HG02973 (cell line): ENCODE measurements at regions not wholly inside any gene's neighbourhood (a gene's known extent, or its start where the extent isn't known, plus 50 kb on each side); places are given as distances from the start of the nearest gene placed in this dataset.

Experiments
- ATAC-seq: cut with Tn5 transposase; IDR thresholded peaks from one replicate; pipeline ENCODE4 v1.9.1; 2021; ENCODE audit warnings: moderate library complexity; ENCODE audit not compliant: unreplicated experiment

DNA sequence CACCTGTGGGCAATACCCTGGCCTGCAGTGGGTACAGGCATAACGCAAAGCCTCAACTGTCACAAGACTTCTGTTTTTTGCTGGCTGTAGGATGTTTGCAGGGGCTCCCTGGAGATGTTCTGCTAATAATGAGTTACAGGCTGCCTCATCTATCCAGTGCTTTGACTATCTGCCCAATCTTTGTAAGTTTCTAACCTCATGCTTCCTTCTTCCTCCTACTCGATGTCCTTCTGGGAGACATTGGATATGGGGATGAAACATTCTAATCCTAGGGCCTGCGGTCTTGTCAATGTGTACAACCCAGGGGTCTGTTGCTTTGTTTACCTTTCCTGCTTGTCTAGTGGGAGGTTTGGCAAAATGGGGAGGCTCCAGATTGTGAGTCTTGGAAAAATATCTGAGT, 136.8 kb upstream of the TCF21 start:
- no peak for ATAC-seq

DNA sequence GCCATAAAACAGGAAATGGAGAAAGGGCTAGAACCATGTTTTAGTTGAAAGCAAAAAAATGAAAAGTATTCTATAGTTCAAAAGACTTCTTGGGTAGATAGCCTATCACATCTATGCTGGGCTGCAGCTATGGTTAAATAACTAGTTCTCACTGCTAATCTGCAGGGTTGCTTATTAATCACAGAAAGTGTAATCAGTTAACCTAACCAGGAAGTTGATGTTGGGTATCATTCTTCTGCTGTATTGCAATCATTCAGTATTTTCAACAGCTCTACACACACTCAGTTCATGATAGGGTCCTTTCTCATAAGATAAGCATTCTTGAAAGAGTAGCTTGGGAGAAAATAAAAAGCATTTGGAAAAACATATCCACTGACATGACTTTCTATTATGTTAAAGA, 135.2 kb upstream of the TCF21 start:
- no peak for ATAC-seq

DNA sequence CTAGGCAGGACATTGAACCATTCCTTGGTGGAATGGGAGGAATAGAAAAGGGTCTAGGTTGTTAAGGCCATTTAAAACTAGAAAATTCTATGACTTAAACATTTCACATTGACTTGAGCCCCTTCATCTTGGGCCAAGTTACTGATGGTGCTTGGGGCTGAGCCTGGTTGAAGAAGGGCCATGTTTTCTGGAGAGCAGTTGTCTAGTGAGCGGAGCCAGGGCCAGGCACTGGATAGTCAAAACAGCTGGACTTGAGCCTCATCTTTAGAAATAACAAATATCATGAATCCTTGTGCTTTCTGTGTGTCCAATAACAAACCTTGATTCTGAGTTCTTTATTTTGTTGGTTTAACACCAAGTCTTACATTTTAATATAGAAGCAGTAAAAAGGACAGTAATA, 134.6 kb upstream of the TCF21 start:
- no peak for ATAC-seq

DNA sequence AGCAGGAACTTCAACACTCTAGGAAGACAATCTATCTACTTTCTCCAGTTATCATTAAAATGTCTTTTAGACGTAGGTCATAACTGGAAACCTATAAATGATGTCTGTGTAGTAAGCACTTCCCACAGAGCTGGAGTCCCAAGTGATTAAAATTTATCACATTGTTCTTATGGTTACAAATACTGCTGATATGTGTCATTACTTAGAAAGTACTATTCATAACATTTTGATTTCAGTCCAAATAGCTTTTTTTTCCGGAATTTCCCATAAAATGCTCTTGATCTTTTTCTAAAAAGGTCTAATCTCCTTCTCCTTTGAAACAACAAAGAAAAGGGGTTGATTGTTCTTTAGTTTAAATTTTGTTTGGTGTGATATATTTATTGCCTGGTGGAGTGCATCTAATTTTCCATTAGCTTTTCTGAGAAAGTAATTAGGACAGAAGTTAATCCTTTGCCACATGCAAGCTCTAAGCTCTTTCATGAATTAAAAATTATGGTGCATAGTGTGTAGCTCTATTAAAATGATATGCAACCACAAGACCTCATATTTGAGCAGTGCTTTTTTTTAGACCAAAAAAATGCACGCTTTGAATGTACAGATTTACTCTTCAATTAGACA, 132.7 kb upstream of the TCF21 start:
- no peak for ATAC-seq

DNA sequence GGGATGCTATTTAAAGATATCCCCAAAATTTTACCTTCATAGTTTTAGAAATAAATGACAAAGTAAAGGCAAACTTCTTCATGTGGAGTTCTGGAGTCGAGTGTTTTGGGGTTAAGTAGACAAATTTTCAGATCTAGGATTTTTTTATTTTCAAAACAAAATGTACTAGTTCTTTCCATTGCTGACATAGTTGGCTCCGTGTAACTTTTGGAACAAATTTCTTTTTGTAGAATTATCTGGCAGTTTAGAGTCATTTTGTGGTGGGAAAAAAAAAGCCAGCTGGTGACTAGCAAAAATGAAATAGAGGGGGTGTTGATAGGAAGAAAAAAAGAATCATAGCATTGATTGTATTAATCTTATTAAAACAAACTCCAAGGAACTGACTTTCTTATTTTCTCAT, 131.6 kb upstream of the TCF21 start:
- no peak for ATAC-seq

DNA sequence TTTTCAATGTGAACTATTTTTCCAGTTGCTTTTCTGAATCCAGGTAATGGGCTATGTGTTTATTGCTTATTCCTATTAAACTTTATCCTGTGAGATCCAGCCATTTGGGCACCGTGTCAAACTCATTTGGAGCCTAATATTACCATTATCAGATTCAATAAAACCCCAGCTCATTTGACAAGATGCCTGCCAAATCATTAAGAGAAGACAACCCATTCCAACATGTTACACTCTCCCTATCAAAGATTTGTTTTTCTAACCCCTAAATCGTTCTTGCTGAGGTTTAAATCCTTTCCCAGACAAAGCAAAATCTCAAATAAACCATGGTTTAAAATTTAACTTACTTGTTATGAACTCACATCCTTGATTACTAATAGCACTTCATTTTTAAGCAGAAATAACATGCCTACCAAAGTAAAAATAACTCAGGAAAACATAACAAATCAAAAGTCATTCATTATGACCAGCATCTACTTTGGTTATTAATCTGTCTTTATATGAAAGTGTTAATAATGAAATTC, 130.0 kb upstream of the TCF21 start:
- ATAC-seq, result no peak

DNA sequence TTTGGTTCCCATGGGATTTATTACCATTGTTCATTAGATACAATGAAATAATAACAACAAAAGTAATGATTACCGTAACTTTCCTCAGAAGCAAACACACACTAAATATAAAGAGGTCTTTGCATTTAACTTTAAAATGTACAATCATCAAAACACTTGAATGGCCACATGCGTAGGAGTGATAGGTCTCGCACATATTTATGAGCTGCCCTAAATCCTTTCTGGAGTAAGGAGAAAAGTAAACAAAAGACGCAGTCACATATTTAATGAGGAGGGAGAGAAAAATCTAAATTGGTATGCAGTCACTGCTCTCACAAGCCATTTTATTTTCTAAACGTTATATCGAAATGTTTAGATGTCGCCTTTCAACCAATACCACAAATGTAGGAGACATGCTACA, 129.4 kb upstream of the TCF21 start:
- ATAC-seq, result no peak

DNA sequence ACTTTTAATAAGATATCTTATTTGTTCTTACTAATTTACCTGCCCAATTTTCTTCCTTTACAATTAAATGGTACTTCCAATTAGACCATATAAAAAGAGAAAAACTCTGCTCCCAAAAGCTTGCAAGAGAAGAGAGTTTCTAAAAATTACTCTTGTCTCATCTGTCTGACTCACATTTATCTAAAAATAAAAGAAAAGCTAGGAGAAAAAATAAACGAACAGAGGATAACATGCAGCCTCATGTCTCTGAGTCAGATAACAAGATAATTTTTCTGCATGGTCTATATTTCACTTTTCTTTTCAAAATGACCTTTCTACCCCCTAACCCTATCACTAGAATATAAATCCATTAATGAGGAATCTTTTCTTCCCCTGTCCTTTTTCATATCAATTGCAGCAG, 127.2 kb upstream of the TCF21 start:
- no peak for ATAC-seq

DNA sequence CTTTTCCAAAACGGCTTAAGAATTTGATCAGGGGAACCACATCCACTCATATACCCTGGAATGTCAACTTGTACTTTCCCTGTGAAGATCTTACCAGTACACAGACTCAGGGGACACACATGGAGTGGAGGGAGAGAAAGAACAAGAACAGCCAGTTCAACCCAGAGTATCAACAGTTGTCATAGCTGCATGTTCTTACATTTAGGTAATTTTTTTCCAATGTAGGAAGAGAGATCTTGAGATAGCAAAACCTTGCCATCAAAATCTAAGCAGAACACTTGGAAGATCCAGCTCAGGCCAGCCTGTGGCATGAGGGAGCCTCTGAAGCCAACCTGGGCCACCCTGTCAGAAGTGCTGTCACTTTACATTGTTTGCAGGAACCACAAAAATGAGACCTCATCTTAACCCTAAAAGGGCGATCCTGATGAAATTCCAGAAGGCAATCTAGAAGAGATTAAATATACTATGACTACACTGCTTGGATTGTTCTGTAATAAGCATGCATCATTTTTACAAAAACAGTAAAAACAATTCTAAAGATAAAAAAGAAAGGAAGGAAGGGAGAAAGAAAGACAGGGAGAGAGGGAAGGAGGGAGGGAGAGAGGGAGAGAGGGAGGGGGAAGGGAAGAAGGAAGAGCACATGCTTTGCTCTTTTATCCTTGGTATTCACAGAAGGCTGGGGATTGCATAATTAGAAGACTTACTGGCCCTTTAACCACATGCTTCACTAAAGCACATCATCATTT, 124.7 kb upstream of the TCF21 start:
- no peak for ATAC-seq

DNA sequence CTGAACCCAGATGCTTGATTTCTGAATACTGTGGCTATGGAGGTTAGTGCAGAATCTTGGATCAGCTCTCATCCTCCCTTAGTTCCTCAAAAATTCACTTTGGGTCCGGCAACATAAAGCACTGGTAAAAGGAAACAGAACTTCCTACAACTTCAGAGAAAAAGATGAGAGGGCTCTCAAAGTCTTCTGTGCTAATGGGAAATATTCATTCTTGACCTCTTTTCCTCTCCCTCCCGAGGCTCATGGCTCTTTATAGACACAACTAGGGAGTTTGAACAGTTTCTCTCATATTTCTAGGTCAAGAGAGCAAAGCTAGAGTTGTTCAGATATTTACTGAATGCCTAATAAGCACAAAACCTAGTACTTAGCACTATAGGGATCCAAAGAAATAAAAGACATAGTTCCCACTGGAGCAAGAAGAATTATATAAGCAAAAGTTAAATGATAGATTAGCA, 124.1 kb upstream of the TCF21 start:
- no peak for ATAC-seq

DNA sequence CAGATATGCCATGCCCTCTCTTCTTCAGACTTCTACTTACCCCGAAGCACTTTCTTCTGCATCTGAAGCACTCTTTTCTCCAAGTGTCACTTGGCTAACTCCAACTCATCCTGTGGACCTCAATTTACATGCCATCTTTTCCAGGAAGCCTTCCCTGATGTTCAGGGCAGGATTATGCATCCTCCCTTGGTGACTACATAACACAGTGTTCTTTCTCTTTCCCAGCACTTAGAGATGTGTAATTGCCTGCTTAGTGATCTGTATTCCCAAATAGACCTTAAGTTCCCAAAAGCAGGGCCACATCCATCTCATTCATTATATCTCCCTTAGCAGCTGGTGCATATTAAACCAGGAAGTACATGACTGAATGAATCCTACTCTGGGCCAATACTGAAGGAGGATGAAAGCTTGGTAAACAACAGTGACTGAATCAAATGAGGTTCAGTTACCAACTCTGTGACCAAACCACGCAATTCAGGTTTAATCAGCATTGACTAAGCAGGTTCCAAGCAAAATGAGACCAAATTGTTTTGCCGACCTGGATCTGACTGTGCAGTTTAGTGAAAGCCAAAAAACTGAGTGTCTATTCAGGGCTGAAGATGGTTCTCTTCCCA, 121.4 kb upstream of the TCF21 start:
- ATAC-seq, result no peak

DNA sequence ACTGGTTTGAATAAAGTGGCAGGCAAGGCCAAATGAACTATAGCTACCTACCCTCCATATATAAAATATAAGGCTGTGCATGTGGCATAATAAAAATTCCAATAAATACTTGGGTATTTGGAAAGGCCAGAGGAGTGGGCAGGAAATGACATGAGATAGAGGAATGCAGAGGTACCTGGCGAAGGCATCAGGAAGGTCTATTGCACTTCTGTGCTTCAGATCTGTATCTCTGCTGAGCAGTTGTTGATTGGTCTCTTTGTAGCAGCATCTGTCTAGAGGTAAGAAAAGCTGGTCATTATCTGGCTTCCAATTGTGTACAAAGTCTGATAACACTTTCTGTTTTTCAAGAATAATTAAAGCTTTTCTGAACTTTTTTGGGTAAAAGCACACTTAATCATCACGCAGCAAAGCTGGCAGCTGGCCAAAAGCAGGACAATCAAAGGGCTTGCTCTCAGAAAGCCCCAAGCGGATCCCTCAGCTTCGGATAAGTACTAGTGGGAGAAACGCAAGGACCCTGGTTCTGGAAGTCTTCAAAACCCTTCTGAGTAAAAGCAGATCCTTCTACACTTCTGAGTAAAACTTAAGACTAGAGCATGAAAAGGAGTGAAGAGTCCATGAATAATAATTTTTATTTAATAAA, 120.1 kb upstream of the TCF21 start:
- ATAC-seq, result no peak

DNA sequence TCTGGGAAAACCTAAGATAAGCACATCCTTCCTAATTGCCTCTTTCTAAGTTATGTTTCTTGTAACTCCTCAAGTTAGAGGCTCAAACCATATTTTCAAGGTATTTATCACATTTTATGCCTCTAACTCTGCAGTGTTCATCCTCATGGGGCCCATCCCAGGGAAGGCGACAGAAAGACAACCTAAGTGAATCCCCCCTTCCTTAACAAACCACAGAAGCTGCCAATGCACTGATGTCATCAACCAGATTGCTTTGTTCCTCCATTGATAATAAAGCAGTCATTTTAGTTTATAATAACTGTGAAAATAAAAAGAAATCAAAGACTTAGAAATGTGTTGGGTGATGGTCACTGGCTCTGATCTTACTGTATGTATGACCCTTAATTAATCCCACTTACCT, 119.5 kb upstream of the TCF21 start:
- ATAC-seq, result no peak

DNA sequence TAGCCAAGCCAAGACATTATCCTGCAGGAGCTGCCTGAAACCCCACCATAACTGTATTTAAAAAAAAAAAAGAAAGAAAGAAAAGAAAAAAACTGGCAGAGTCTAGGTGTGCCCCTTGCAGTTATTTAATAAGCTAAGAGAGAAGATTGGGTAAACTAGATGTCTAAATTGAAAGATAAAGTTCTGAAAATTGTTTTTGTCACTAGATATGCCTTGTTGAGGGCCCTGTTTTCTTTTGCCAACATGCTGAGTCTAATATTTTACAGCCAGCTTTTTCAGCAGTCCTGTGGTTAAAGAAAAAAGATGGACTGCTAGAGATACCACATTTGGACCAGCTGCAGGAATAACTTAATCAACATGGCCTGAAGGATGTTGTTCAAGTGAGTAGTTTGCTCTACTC, 116.3 kb upstream of the TCF21 start:
- no peak for ATAC-seq

DNA sequence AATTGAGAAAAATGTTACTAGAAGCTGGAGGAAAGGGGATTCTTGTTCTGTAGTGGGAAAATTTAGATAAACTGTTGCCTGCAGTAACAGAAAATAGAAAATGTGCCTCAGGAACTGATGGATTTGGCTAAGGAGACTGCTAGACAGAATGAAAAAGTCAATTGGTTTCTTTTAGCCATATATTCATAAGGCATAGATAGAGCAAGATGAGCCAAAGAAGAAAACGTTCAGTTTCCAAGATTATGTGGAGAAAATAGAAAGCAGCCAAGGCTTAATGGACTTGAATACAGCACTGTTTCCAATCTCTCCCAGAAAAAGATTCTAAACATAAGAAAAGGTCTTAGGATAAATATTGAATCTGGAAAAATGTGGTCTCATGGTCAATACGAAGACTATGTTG, 115.1 kb upstream of the TCF21 start:
- ATAC-seq, result no peak

DNA sequence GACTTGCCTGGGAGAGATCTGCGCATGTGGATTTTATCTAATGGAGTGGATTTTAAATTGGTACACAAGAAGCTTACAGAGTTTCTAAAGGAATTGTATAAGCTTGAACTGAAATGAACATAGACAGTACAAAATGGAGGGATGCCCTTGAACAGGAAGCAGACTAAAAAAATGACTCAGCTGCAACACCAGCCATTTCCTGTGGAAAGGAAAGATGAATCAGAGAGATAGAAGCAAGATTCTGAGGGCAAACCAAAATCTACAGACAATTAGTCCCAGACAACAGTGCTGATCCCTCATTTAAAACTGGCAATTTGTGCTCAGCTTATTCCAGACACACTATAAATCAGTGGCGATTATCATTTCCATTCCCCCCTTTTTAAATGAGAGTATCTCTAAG, 114.6 kb upstream of the TCF21 start:
- ATAC-seq, result no peak

DNA sequence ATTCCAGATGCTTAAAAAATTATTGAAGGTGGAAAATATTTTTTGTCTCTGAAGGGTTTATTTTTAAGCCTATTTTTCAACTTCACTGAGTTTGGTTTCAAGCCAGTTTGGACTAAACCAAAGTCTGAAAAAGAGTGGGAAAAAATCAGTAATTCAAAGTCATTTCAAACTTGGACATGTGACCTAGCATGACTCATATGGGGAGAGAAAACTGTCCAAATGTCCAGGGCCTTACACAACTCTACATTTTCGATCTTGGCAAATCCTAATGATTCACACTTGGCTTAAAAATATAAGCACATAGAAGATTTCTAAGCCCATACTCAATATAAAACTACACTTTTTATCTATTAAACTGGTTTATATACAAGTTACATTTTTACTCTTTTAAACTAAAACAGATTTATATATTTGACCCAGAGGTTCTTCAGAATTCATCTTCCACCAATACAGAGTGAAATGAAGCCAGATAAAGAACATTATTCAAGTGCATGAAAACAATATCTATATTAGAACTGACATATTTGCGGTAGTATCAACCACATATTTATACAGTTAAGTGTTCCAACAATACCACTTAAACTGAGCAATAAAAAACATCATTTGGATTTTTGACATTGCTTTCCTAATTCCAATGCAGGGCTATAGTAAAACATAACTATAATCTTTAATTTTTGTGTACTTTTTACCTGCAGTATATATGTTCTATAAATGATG, 110.3 kb upstream of the TCF21 start:
- ATAC-seq, result no peak

DNA sequence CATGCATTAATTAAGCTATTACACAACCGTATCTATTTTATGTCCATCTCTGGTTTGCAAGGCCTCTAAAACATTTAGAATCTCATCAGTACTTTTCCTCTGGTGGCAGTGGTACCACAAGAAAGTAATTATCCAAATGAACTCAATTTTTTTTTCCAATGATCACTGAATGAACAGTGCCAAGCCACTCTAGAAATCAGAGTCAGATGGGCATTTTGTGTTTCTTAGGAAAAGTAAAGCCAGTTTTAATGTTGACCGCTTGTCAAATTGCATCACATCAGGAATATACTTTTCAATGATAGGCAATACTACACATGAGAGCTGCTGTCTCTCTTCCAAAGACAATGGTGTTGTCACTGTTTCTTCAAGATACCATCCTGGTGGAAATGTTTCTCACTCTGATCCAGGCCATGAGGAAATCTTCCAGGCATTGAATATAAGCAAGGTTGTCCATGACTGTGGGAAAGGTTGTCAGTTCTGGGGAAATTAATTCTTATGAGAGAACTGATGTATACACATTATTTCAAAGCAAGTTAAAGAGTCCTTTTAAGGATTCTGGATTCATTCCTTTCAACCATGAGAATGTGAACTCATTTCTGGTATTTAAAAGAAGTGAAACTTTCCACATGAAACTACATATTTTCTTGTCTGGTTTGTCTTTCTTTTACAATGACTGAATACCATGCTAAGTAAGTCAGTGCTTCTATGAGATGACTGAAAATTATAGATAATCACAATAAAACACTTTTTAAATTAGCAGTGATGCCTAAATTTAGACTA, 108.8 kb upstream of the TCF21 start:
- ATAC-seq, result no peak

DNA sequence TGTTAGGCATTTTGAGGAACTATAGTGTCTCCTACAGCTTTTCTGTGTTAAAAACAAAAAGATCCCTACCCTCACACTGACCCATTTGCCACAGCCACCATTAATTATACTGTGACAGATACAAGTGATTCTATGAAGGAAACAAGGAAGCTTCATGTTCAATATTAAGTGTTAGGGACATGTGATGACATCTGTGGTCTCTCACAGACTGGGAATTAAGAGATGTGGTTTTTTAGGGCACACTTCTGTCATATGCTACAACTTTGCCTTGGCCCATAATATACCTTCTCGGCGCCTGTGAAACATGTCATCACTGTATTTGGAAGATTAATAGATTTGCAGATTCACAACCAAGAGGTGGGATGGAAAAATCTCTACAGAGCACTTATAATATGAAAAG, 102.9 kb upstream of the TCF21 start:
- no peak for ATAC-seq

DNA sequence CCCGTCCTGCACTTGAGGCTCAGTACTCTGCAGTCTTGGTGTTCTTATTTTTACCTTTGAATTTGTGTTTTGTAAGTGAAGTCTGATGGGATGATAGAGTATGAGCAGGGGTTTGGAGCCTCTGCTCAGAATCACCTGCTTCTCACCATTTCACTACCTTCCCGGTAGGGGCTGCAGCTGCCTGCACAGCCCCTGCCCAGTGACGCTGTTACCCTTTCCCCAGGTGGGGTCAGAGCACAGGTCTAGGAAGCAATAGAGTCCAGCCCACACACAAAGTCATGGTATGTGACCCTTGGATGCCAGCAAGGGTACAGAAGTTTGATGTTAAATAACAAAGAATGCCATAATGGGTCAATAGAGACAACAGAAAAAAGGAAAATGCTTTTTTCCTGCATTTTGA, 101.8 kb upstream of the TCF21 start:
- ATAC-seq, result no peak
